PC-9 (cell line): ENCODE measurements at regions not wholly inside any gene's neighbourhood (a gene's known extent, or its start where the extent isn't known, plus 50 kb on each side); places are given as distances from the start of the nearest gene placed in this dataset.
"Not testable (repeated sequence)": the region's sequence is repeated elsewhere in the genome, so short reads cannot be mapped to it uniquely, and the experiment has no call there.

ENCODE experiments used
- BruUV-seq: library from RNA; stranded (reverse); fragments of 400-500 nt; replicated peaks from 2 replicates; lab custom pipeline; 2021; lab: Mats Ljungman, UMichigan
- CTCF ChIA-PET: fragments of 300-600 bp; sonication (Branson Sonifier 250); formaldehyde crosslinking; loops from one replicate; lab custom pipeline; 2022; ENCODE audit warnings: antibody characterized with exemption; lab: Charles Lee
- POLR2A ChIA-PET: fragments of 300-600 bp; sonication (Branson Sonifier 250); formaldehyde crosslinking; loops from one replicate; lab custom pipeline; 2022; ENCODE audit warnings: antibody characterized with exemption; ENCODE audit not compliant: unreplicated experiment; lab: Charles Lee
- DNase-seq, 2 experiments: peaks; one replicate each; pipeline versions ENCODE4 v3.0.0 to v3.0.0-alpha.2; 2015 to 2022; ENCODE audit warnings: mixed read lengths in 1 of 2
- H2AFZ ChIP-seq: fragments of 200-600 bp; sonication (generic); 2 replicates; pipeline ENCODE4 v1.8.1; 2017; ENCODE audit warnings: antibody characterized with exemption
- H3F3A ChIP-seq: fragments of 200-600 bp; sonication (generic); 2 replicates; pipeline ENCODE4 v1.8.1; 2017; ENCODE audit warnings: antibody characterized with exemption, mild to moderate bottlenecking, low read depth; ENCODE audit not compliant: insufficient read depth
- H3K27ac ChIP-seq: fragments of 200-600 bp; sonication (generic); 2 replicates; pipeline ENCODE4 v1.6.1; 2016; ENCODE audit warnings: mixed run types
- H3K27me3 ChIP-seq: fragments of 200-600 bp; sonication (generic); 2 replicates; pipeline ENCODE4 v1.6.1; 2016; ENCODE audit warnings: low read depth, mixed run types; ENCODE audit not compliant: insufficient read depth
- H3K36me3 ChIP-seq: fragments of 200-600 bp; sonication (generic); 2 replicates; pipeline ENCODE4 v1.6.1; 2016; ENCODE audit warnings: low read depth, mixed run types
- H3K4me1 ChIP-seq: fragments of 200-600 bp; sonication (generic); replicated peaks from 2 replicates; pipeline ENCODE4 v1.6.1; 2016; ENCODE audit warnings: mixed run types; ENCODE audit not compliant: insufficient read depth
- H3K4me2 ChIP-seq: fragments of 200-600 bp; sonication (generic); 2 replicates; pipeline ENCODE4 v1.6.1; 2017; ENCODE audit warnings: mixed run types
- H3K4me3 ChIP-seq: fragments of 200-600 bp; sonication (generic); 2 replicates; pipeline ENCODE4 v1.6.1; 2016; ENCODE audit warnings: mixed run types
- H3K79me2 ChIP-seq: fragments of 200-600 bp; sonication (generic); 2 replicates; pipeline ENCODE4 v1.6.1; 2017; ENCODE audit warnings: low read depth, mixed run types
- H3K9me2 ChIP-seq: fragments of 200-600 bp; sonication (generic); 2 replicates; pipeline ENCODE4 v1.8.1; 2017; ENCODE audit warnings: mild to moderate bottlenecking; ENCODE audit not compliant: insufficient read depth
- H3K9me3 ChIP-seq: fragments of 200-600 bp; sonication (generic); 2 replicates; pipeline ENCODE4 v1.8.1; 2016; ENCODE audit warnings: low read depth; ENCODE audit not compliant: insufficient read depth
- H4K20me1 ChIP-seq: fragments of 200-600 bp; sonication (generic); 2 replicates; pipeline ENCODE4 v1.8.1; 2017; ENCODE audit not compliant: insufficient read depth
- EZH2 ChIP-seq: fragments of 200-600 bp; sonication (generic); IDR thresholded peaks from 2 replicates; pipeline ENCODE4 v1.8.0; 2017; ENCODE audit warnings: antibody characterized with exemption, low read depth
- intact Hi-C: fragments of 100-400 bp; cut with micrococcal nuclease; formaldehyde crosslinking; loops from one replicate; pipeline ENCODE4 v1.10.0; 2022; ENCODE audit not compliant: unreplicated experiment
- TF ChIP-seq, protein P1 (sequence below): fragments of 200-600 bp; sonication (generic); conservative IDR thresholded peaks from 2 replicates; pipeline ENCODE4 v1.6.1; 2017; ENCODE audit warnings: mixed run types, antibody characterized with exemption, mild to moderate bottlenecking, moderate library complexity

DNA sequence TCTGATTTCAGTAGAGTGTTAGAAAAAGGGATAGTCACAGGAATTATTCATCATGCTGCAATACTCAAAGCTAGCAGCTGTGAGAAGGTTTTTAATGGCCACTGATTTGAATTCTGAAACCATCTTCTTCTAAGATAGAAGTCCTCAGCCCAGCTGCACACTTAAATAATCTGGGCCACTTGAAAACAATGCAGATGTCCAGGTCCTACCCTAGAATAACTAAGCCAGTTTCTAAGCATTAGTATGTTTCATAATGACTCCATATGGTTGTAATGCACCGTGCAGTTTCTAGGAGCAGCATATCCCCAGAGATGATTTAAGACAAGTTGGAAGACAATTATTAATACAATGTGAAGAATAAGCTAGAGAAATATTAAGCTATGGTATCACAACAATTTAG lies 159.9 kb upstream of the FBXL17 start:
- H3K79me2 ChIP-seq, result no peaks in the 10 kb centered on the region
- H3K27ac ChIP-seq, result no peak overlapping the region
- TF ChIP-seq, protein P1, sequence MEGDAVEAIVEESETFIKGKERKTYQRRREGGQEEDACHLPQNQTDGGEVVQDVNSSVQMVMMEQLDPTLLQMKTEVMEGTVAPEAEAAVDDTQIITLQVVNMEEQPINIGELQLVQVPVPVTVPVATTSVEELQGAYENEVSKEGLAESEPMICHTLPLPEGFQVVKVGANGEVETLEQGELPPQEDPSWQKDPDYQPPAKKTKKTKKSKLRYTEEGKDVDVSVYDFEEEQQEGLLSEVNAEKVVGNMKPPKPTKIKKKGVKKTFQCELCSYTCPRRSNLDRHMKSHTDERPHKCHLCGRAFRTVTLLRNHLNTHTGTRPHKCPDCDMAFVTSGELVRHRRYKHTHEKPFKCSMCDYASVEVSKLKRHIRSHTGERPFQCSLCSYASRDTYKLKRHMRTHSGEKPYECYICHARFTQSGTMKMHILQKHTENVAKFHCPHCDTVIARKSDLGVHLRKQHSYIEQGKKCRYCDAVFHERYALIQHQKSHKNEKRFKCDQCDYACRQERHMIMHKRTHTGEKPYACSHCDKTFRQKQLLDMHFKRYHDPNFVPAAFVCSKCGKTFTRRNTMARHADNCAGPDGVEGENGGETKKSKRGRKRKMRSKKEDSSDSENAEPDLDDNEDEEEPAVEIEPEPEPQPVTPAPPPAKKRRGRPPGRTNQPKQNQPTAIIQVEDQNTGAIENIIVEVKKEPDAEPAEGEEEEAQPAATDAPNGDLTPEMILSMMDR, result no peak
- TF ChIP-seq EZH2, result no peak
- CTCF ChIA-PET, result no interaction called here
- H4K20me1 ChIP-seq, result no peaks in the 10 kb centered on the region
- H3K4me1 ChIP-seq, result no peaks in the 10 kb centered on the region
- no peaks in the 10 kb centered on the region for H3F3A ChIP-seq
- no peaks in the 10 kb centered on the region for H3K27me3 ChIP-seq
- H3K9me2 ChIP-seq, result no peaks in the 10 kb centered on the region
- H3K36me3 ChIP-seq, result no peaks in the 10 kb centered on the region
- no peaks in the 10 kb centered on the region for H3K9me3 ChIP-seq
- no TSS peak for BruUV-seq
- POLR2A ChIA-PET, result no interaction called here
- no peak overlapping the region for H3K4me3 ChIP-seq
- DNase-seq, result no peak
- H3K4me2 ChIP-seq, result no peak overlapping the region
- intact Hi-C loops, result no loop called here
- no peak overlapping the region for H2AFZ ChIP-seq

DNA sequence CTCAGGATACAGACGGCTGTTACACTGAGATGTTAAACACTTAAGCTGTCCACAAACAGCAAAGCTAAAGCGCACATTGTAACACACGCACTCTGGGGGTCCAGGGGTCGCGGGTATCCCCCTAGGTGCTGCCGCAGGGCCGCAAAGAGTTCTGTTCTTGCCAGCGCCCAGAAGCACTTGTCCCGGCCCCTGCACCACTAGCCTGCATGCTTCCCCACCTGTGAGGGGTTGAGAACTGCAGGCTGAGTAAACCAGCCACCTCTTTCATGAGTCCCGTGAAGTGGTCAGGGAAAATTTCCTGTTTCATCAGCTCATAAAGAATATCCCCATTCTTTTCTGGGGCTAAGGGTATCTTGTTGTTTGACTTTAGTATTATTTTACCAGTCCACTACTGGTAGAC lies 154.4 kb upstream of the FBXL17 start:
- no peak for DNase-seq
- Histone ChIP-seq H3F3A (no peaks in the 10 kb centered on the region), H3K79me2 (no peaks in the 10 kb centered on the region), H3K4me3 (no peak overlapping the region), H4K20me1 (no peaks in the 10 kb centered on the region), H3K4me1 (no peaks in the 10 kb centered on the region), H3K9me3 (no peaks in the 10 kb centered on the region), H3K27ac (no peak overlapping the region), H3K27me3 (no peaks in the 10 kb centered on the region), H2AFZ (no peak overlapping the region), H3K36me3 (no peaks in the 10 kb centered on the region), H3K9me2 (no peaks in the 10 kb centered on the region), H3K4me2 (no peak overlapping the region)
- CTCF ChIA-PET, result no interaction called here
- intact Hi-C loops, result no loop called here
- POLR2A ChIA-PET, result no interaction called here
- no TSS peak for BruUV-seq
- TF ChIP-seq EZH2, result no peak
- TF ChIP-seq, protein P1, result no peak

DNA sequence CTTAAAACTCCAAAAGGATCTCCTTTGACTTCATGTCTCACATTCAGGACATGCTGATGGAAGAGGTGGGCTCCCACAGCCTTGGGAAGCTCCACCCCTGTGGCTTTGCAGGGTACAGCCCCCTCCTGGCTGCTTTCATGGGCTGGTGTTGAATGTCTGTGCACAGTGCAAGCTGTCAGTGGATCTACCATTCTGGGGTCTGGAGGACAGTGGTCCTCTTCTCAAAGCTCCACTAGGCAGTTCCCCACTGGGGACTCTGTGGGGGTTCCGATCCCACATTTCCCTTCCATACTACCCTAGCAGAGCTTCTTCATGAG lies 150.2 kb upstream of the FBXL17 start:
- H3K9me3 ChIP-seq, intact Hi-C loops, H4K20me1 ChIP-seq, H3K27me3 ChIP-seq, H3K79me2 ChIP-seq, BruUV-seq, CTCF ChIA-PET, H3K36me3 ChIP-seq, DNase-seq, POLR2A ChIA-PET, H3K4me2 ChIP-seq, H3K4me1 ChIP-seq, H3F3A ChIP-seq, H3K9me2 ChIP-seq, H2AFZ ChIP-seq, H3K4me3 ChIP-seq, H3K27ac ChIP-seq: not testable (repeated sequence)

DNA sequence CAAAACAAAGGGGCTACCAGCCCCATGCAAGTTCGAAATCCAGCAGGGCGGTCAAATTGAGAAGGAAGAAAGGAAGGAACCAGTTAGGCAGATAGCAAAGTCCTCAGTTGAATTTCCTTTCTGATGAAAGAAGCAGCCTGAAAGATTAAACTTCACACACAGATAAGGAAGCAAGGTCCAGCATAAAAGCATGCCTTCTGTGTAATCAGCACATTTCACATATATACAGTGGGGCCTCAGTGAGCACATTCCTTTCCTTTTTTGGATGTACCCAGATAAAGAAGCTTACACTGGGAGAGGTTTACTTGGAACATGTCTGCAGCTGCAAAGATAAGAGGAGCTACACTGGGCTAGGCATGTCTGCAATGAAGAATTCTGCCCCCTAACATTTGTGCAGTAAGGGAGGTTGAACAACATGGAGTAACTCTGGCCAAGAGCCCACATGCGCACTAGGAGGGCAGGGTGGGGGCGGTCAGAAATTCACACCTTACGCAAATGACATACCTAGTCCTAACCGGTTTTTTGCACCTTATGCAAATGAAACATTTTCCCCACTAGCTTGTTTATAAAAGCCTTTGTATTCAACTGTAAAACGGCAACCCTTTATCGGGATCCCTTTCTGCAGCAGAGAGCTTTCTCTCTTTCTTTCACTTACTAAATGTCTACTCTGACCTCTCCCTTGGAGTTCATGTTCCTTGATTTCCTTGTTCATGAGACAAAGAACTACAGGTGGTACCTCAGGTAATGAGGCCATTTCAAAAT lies 149.7 kb upstream of the FBXL17 start:
- Histone ChIP-seq H3K4me2 (no peak overlapping the region), H3K9me2 (no peaks in the 10 kb centered on the region), H3F3A (no peaks in the 10 kb centered on the region), H3K27ac (no peak overlapping the region), H3K27me3 (no peaks in the 10 kb centered on the region), H3K9me3 (peaks cover 3% of the 10 kb centered on the region; the same call in 1 of the 2 replicates), H3K36me3 (no peaks in the 10 kb centered on the region), H3K4me3 (no peak overlapping the region), H3K4me1 (no peaks in the 10 kb centered on the region), H2AFZ (no peak overlapping the region), H4K20me1 (no peaks in the 10 kb centered on the region), H3K79me2 (no peaks in the 10 kb centered on the region)
- ChIA-PET POLR2A (no interaction called here), CTCF (no interaction called here)
- no TSS peak for BruUV-seq
- TF ChIP-seq, protein P1, result no peak
- no peak for TF ChIP-seq EZH2
- intact Hi-C loops, result no loop called here
- DNase-seq, result no peak
